ENCODE measurements at regions not wholly inside any gene's neighbourhood (a gene's known extent, or its start where the extent isn't known, plus 50 kb on each side); places are given as distances from the start of the nearest gene placed in this dataset.

DNA sequence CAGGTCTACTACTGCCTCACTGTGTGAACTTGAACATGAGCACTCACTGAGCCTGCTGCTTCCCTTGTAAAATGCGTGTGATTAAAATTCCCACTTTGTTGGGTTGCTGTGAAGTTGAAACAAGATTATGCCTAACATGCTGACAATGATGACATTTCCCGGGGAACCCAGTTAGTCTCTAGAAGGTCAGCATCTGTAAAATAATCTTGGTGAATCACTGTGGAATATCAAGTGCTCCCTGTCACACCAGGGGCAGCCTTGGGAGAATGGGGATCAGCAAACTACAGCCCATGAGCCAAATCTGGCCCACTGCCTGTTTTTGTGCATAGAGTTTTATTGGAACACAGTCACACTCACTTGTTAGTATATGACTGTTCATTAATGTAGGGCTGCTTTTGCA is 335.2 kb downstream of the MIAT start:
- no peaks in the 10 kb centered on the region for H3K36me3 Mint-ChIP-seq (ENCODE audit: low read depth)
- H3K27me3 Mint-ChIP-seq = no peaks in the 10 kb centered on the region
- H3K4me3 Mint-ChIP-seq = no peak overlapping the region
- no peaks in the 10 kb centered on the region for H3K4me1 Mint-ChIP-seq
- H3K9me3 Mint-ChIP-seq = no peaks in the 10 kb centered on the region
- ATAC-seq (replicated peaks) = no peak
- no peak overlapping the region for H3K27ac Mint-ChIP-seq

GRCh38 chr22:26993886-26994285 is 336.5 kb downstream of the MIAT start:
- Mint-ChIP-seq H3K27me3 (no peaks in the 10 kb centered on the region), H3K36me3 (ENCODE audit: low read depth) (no peaks in the 10 kb centered on the region), H3K4me3 (no peak overlapping the region), H3K27ac (no peak overlapping the region), H3K9me3 (no peaks in the 10 kb centered on the region), H3K4me1 (no peaks in the 10 kb centered on the region)
- no peak for ATAC-seq (replicated peaks)

GRCh38 chr22:26994801-26995200 is 337.4 kb downstream of the MIAT start:
- Mint-ChIP-seq H3K27ac (no peak overlapping the region), H3K4me1 (no peaks in the 10 kb centered on the region), H3K9me3 (no peaks in the 10 kb centered on the region), H3K4me3 (no peak overlapping the region), H3K36me3 (ENCODE audit: low read depth) (no peaks in the 10 kb centered on the region), H3K27me3 (peaks cover 5% of the 10 kb centered on the region)
- ATAC-seq (replicated peaks) = no peak

DNA sequence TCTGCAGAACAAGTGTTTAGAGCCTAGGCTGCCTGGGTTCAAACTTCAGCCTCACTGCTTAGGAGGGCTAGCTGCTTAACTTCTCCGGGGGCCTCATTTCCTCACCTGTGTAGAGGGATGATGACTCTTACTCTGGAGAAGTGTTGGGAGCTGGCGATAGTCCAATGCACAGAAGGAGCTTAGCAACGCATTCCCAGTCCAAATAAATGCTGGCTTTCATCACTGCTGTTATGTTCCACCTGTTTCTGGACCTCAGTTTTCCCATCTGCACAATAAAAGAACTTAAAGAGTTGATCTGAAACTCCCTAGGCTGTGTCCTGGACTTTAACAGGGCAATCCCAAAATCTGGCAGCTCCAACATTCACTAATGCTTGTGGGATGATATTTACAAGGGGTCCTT is 337.8 kb downstream of the MIAT start:
- H3K27ac Mint-ChIP-seq = no peak overlapping the region
- no peak for ATAC-seq (replicated peaks)
- no peaks in the 10 kb centered on the region for H3K36me3 Mint-ChIP-seq (ENCODE audit: low read depth)
- no peaks in the 10 kb centered on the region for H3K4me1 Mint-ChIP-seq
- H3K9me3 Mint-ChIP-seq = no peaks in the 10 kb centered on the region
- no peak overlapping the region for H3K4me3 Mint-ChIP-seq
- peaks cover 5% of the 10 kb centered on the region for H3K27me3 Mint-ChIP-seq

DNA sequence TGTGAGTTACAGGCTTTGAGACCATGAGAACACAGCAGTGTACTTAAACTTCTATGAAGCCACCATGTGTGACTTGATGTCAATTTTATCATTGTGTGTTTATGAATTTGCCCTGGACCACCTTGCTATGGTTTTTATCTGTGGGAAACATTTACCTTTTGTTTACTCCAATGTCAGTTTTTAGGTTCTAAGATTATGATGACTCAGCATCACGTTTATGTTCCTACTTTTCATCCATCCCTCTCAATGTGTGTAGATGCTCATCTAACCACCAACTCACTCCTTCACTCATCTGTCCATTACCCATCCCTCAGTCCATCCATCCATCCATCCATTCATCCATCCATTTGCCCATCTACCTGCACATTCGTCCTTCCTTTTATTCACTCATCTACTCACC is 338.8 kb downstream of the MIAT start:
- no peaks in the 10 kb centered on the region for H3K36me3 Mint-ChIP-seq (ENCODE audit: low read depth)
- H3K27me3 Mint-ChIP-seq = peaks cover 5% of the 10 kb centered on the region
- no peaks in the 10 kb centered on the region for H3K4me1 Mint-ChIP-seq
- H3K27ac Mint-ChIP-seq = no peak overlapping the region
- H3K4me3 Mint-ChIP-seq = no peak overlapping the region
- ATAC-seq (replicated peaks) = no peak
- no peaks in the 10 kb centered on the region for H3K9me3 Mint-ChIP-seq

- Mint-ChIP-seq H3K27me3 (peaks cover 11% of the 10 kb centered on the region), H3K4me1 (no peaks in the 10 kb centered on the region), H3K36me3 (ENCODE audit: low read depth) (no peaks in the 10 kb centered on the region), H3K9me3 (no peaks in the 10 kb centered on the region), H3K4me3 (no peak overlapping the region), H3K27ac (no peak overlapping the region)
- ATAC-seq (replicated peaks) = no peak
Observed at GRCh38 chr22:26998129-26998528, 340.7 kb downstream of the MIAT start.

DNA sequence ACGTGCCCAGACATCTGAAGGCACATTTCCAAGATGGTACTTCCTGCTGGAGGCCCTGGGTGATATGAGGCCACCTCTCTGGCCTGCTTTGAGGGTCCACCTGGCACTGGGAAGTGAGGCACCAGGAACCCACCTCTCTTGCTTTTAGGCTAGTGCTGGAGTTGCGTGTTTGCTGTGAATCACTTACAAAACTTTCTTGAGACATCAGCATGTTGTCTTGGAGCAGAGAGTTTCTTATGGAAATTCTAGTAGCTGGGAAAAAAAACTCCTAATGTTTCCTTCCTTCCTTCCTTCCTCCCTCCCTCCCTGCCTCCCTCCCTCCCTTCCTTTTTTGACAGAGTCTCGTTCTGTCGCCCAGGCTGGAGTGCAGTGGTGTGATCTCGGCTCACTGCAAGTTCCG is 341.3 kb downstream of the MIAT start:
- H3K4me1 Mint-ChIP-seq = no peaks in the 10 kb centered on the region
- H3K9me3 Mint-ChIP-seq = no peaks in the 10 kb centered on the region
- H3K27me3 Mint-ChIP-seq = peaks cover 11% of the 10 kb centered on the region
- H3K4me3 Mint-ChIP-seq = no peak overlapping the region
- no peak for ATAC-seq (replicated peaks)
- no peak overlapping the region for H3K27ac Mint-ChIP-seq
- H3K36me3 Mint-ChIP-seq (ENCODE audit: low read depth) = no peaks in the 10 kb centered on the region

GRCh38 chr22:27003297-27003696 is 345.9 kb downstream of the MIAT start:
- H3K36me3 Mint-ChIP-seq (ENCODE audit: low read depth) = no peaks in the 10 kb centered on the region
- H3K4me1 Mint-ChIP-seq = no peaks in the 10 kb centered on the region
- ATAC-seq (replicated peaks) = no peak
- H3K27me3 Mint-ChIP-seq = peaks cover 11% of the 10 kb centered on the region
- H3K4me3 Mint-ChIP-seq = no peak overlapping the region
- no peaks in the 10 kb centered on the region for H3K9me3 Mint-ChIP-seq
- no peak overlapping the region for H3K27ac Mint-ChIP-seq

DNA sequence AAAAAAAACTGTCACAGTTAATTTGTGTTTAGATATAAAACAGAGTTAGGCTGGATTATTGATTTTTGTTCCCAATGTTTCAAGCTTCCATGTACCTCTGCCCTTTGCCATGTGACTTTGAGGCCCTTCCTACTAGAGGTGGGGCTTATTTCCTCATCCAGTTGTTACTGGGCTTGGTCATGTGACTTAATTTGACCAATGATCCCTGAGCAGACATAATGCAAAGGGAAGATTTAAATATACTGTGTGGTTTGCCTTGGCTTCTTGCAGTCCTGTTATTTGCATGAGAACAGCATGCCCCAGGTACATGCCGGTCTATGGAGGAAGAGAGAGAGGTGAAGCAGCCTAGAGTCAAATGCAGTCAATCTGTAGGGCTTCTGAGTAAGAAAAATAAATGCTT is 347.0 kb downstream of the MIAT start:
- no peak overlapping the region for H3K4me3 Mint-ChIP-seq
- peaks cover 10% of the 10 kb centered on the region for H3K27me3 Mint-ChIP-seq
- no peak overlapping the region for H3K27ac Mint-ChIP-seq
- no peaks in the 10 kb centered on the region for H3K4me1 Mint-ChIP-seq
- no peak for ATAC-seq (replicated peaks)
- no peaks in the 10 kb centered on the region for H3K9me3 Mint-ChIP-seq
- no peaks in the 10 kb centered on the region for H3K36me3 Mint-ChIP-seq (ENCODE audit: low read depth)

- no peak for ATAC-seq (replicated peaks)
- no peak overlapping the region for H3K27ac Mint-ChIP-seq
- peaks cover 5% of the 10 kb centered on the region for H3K27me3 Mint-ChIP-seq
- no peaks in the 10 kb centered on the region for H3K36me3 Mint-ChIP-seq (ENCODE audit: low read depth)
- no peak overlapping the region for H3K4me3 Mint-ChIP-seq
- no peaks in the 10 kb centered on the region for H3K9me3 Mint-ChIP-seq
- no peaks in the 10 kb centered on the region for H3K4me1 Mint-ChIP-seq
Observed at GRCh38 chr22:27008454-27008853, 351.1 kb downstream of the MIAT start.

GRCh38 chr22:27011133-27011532 is 353.7 kb downstream of the MIAT start:
- H3K4me1 Mint-ChIP-seq = no peaks in the 10 kb centered on the region
- H3K27me3 Mint-ChIP-seq = peaks cover 5% of the 10 kb centered on the region
- no peak overlapping the region for H3K27ac Mint-ChIP-seq
- no peaks in the 10 kb centered on the region for H3K9me3 Mint-ChIP-seq
- no peak for ATAC-seq (replicated peaks)
- no peak overlapping the region for H3K4me3 Mint-ChIP-seq
- H3K36me3 Mint-ChIP-seq (ENCODE audit: low read depth) = no peaks in the 10 kb centered on the region

- Mint-ChIP-seq H3K27me3 (peaks cover 5% of the 10 kb centered on the region), H3K4me1 (no peaks in the 10 kb centered on the region), H3K27ac (no peak overlapping the region), H3K36me3 (ENCODE audit: low read depth) (no peaks in the 10 kb centered on the region), H3K9me3 (no peaks in the 10 kb centered on the region), H3K4me3 (no peak overlapping the region)
- no peak for ATAC-seq (replicated peaks)
Observed at GRCh38 chr22:27011717-27012116, 354.3 kb downstream of the MIAT start.

DNA sequence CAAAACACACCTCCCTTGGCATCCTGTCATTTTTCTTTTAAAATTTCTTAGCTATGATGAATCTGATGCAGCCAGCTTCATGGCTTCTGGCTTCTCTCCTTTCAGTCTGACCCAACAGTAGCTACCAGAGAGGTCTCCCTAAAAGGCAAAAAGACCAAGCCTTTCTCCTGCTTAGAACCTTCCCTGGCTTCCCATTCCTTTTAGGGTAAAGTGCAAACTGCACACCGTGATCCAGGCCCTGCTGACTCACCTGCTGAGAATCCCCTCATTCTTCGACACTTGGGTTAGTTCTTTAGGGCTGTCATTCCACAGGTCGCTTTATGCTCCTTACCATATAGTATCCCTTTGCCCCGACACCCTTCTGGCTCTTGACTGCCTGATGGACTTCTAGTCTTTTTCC is 362.4 kb downstream of the MIAT start:
- no peaks in the 10 kb centered on the region for H3K36me3 Mint-ChIP-seq (ENCODE audit: low read depth)
- no peak for ATAC-seq (replicated peaks)
- H3K9me3 Mint-ChIP-seq = no peaks in the 10 kb centered on the region
- H3K27me3 Mint-ChIP-seq = peaks cover 29% of the 10 kb centered on the region
- no peak overlapping the region for H3K27ac Mint-ChIP-seq
- H3K4me1 Mint-ChIP-seq = no peaks in the 10 kb centered on the region
- no peak overlapping the region for H3K4me3 Mint-ChIP-seq

GRCh38 chr22:27022274-27022895 is 365.0 kb downstream of the MIAT start:
- Mint-ChIP-seq H3K9me3 (no peaks in the 10 kb centered on the region), H3K4me3 (no peak overlapping the region), H3K27me3 (peaks cover 40% of the 10 kb centered on the region), H3K4me1 (no peaks in the 10 kb centered on the region), H3K36me3 (ENCODE audit: low read depth) (no peaks in the 10 kb centered on the region), H3K27ac (no peak overlapping the region)
- ATAC-seq (replicated peaks) = no peak

GRCh38 chr22:27022896-27023361 is 365.5 kb downstream of the MIAT start:
- H3K9me3 Mint-ChIP-seq = no peaks in the 10 kb centered on the region
- H3K4me1 Mint-ChIP-seq = no peaks in the 10 kb centered on the region
- peaks cover 40% of the 10 kb centered on the region for H3K27me3 Mint-ChIP-seq
- H3K36me3 Mint-ChIP-seq (ENCODE audit: low read depth) = no peaks in the 10 kb centered on the region
- no peak overlapping the region for H3K4me3 Mint-ChIP-seq
- ATAC-seq (replicated peaks) = no peak
- H3K27ac Mint-ChIP-seq = no peak overlapping the region

DNA sequence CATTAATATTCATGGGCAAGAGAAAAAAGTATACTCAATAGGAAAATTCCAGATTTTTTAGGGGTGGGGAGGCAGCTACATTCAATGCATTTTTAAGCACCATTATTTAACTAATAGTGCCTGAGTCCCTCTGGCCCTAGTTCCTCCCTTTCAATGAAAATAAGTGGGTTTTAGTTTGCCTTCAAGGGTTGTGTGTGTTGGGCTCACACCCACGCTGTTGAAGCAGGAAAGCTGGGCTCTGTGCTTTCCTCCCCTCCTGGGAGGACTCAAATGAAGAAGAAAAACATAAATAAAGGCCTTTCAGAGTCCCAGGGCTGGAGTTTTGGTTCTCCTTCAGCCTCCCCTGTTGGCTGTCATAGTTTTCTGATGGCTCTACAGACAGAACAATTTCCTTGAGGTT is 366.2 kb downstream of the MIAT start:
- H3K4me1 Mint-ChIP-seq = no peaks in the 10 kb centered on the region
- H3K27me3 Mint-ChIP-seq = peaks cover 36% of the 10 kb centered on the region
- no peaks in the 10 kb centered on the region for H3K9me3 Mint-ChIP-seq
- ATAC-seq (replicated peaks) = no peak
- no peak overlapping the region for H3K27ac Mint-ChIP-seq
- H3K4me3 Mint-ChIP-seq = no peak overlapping the region
- H3K36me3 Mint-ChIP-seq (ENCODE audit: low read depth) = no peaks in the 10 kb centered on the region
